HepG2 (cell line): ENCODE measurements at regions not wholly inside any gene's neighbourhood (a gene's known extent, or its start where the extent isn't known, plus 50 kb on each side); places are given as distances from the start of the nearest gene placed in this dataset.

Experiments used
- ATAC-seq: fragments of 200-7000 bp; cut with Tn5 transposase; 3 replicates; pipeline ENCODE4 v1.9.1; 2020; ENCODE audit warnings: mild to moderate bottlenecking, moderate library complexity
- BruUV-seq: library from RNA; stranded (reverse); fragments of 400-500 nt; replicated peaks from 2 replicates; lab custom pipeline; 2021; lab: Mats Ljungman, UMichigan
- CTCF ChIA-PET: fragments of 300-600 bp; formaldehyde crosslinking; extraction: SDS; loops from one replicate; lab custom pipeline; 2021; ENCODE audit warnings: low total read pairs, inconsistent platforms, low intra/inter-chr PET ratio; lab: Yijun Ruan, JAX
- POLR2A ChIA-PET: fragments of 350-600 bp; sonication (Branson Sonifier 250); formaldehyde crosslinking; loops from one replicate; lab custom pipeline; 2020; ENCODE audit warnings: antibody characterized with exemption, inconsistent platforms; lab: Yijun Ruan, JAX
- DNase-seq: peaks from one replicate; pipeline ENCODE4 v3.0.0-alpha.2; 2015; ENCODE audit warnings: low spot score
- FAIRE-seq: peaks from 3 replicates; lab custom pipeline; 2011; peaks lifted over from hg19 to GRCh38; lab: Jason Lieb, UNC
- H2AFZ ChIP-seq: one replicate; pipeline ENCODE4 v1.6.1; 2011; ENCODE audit warnings: low read length, inconsistent platforms
- H3K27ac ChIP-seq: fragments of 300-600 bp; 3 replicates; pipeline ENCODE4 v1.8.0; 2011; ENCODE audit warnings: mixed run types, mild to moderate bottlenecking, mixed read lengths, low read length, inconsistent platforms; ENCODE audit not compliant: insufficient read depth; ENCODE audit errors: extremely low read length
- H3K27me3 ChIP-seq, 2 experiments: fragments of 200-600 bp in 1 of 2; 2 replicates in 1 of 2; 3 replicates in 1 of 2; pipeline versions ENCODE4 v1.6.0 to v1.8.0; 2011; ENCODE audit warnings: low read length in 2 of 2, mild to moderate bottlenecking in 2 of 2, moderate library complexity in 2 of 2, inconsistent platforms in 1 of 2; ENCODE audit not compliant: insufficient read depth in 2 of 2, control insufficient read depth in 1 of 2
- H3K36me3 ChIP-seq, 2 experiments: fragments of 200-600 bp in 1 of 2; replicated peaks in 1 of 2; 2 replicates in 1 of 2; 3 replicates in 1 of 2; pipeline versions ENCODE4 v1.5.1 to v1.8.0; 2011; ENCODE audit warnings: low read length in 2 of 2, inconsistent platforms in 1 of 2; ENCODE audit not compliant: insufficient read depth in 2 of 2, control insufficient read depth in 1 of 2
- H3K4me1 ChIP-seq: 2 replicates; pipeline ENCODE4 v1.5.1; 2012; ENCODE audit warnings: low read length, inconsistent platforms; ENCODE audit not compliant: insufficient read depth
- H3K4me2 ChIP-seq: 2 replicates; pipeline ENCODE4 v1.6.0; 2011; ENCODE audit warnings: low read depth, low read length, inconsistent platforms
- H3K4me3 ChIP-seq, 3 experiments: fragments of 200-600 bp in 1 of 3; sonication (generic), shearing (Covaris generic) in 1 of 3; replicated peaks in 1 of 3; 2 replicates each; pipeline ENCODE4 v1.5.1; 2011 to 2016; ENCODE audit warnings: low read length in 3 of 3, inconsistent platforms in 2 of 3, low read depth in 2 of 3, mild to moderate bottlenecking in 2 of 3, control low read depth in 1 of 3, mixed read lengths in 1 of 3; ENCODE audit not compliant: insufficient read depth in 1 of 3
- H3K79me2 ChIP-seq: one replicate; pipeline ENCODE4 v1.6.1; 2011; ENCODE audit warnings: low read length, inconsistent platforms; ENCODE audit not compliant: insufficient read depth
- H3K9ac ChIP-seq: 2 replicates; pipeline ENCODE4 v1.6.0; 2011; ENCODE audit warnings: mild to moderate bottlenecking, low read depth, low read length, inconsistent platforms; ENCODE audit not compliant: insufficient read depth
- H3K9me3 ChIP-seq: 2 replicates; pipeline ENCODE4 v1.5.1; 2012; ENCODE audit warnings: mild to moderate bottlenecking, low read length
- H4K20me1 ChIP-seq: 2 replicates; pipeline ENCODE4 v1.6.0; 2011; ENCODE audit warnings: inconsistent platforms, mild to moderate bottlenecking, low read length, moderate library complexity; ENCODE audit not compliant: insufficient read depth
- ATF1 ChIP-seq: IDR thresholded peaks from 2 replicates; pipeline ENCODE4 v1.6.1; 2016; ENCODE audit warnings: mild to moderate bottlenecking, control low read depth
- CAMTA2 ChIP-seq: sonication (generic); formaldehyde crosslinking; IDR thresholded peaks from 2 replicates; pipeline ENCODE4 v1.4.0; 2020; ENCODE audit warnings: mild to moderate bottlenecking, missing genetic modification reagents, borderline replicate concordance
- FOXK1 ChIP-seq: sonication (generic); formaldehyde crosslinking; IDR thresholded peaks from 2 replicates; pipeline ENCODE4 v1.4.0; 2020; ENCODE audit warnings: low read depth, missing genetic modification reagents, borderline replicate concordance
- MTA3 ChIP-seq: sonication (generic); formaldehyde crosslinking; IDR thresholded peaks from 2 replicates; pipeline ENCODE4 v1.4.0; 2020; ENCODE audit warnings: missing genetic modification reagents
- ONECUT2 ChIP-seq: sonication (generic); formaldehyde crosslinking; IDR thresholded peaks from 2 replicates; pipeline ENCODE4 v1.4.0; 2020; ENCODE audit warnings: missing genetic modification reagents
- PHB2 ChIP-seq: fragments of 450-650 bp; IDR thresholded peaks from 2 replicates; pipeline ENCODE4 v1.6.1; 2018; ENCODE audit not compliant: partially characterized antibody
- RFXAP ChIP-seq: sonication (generic); formaldehyde crosslinking; IDR thresholded peaks from 2 replicates; pipeline ENCODE4 v1.4.0; 2020; ENCODE audit warnings: missing genetic modification reagents, borderline replicate concordance
- SSRP1 ChIP-seq: IDR thresholded peaks from 2 replicates; pipeline ENCODE4 v1.6.1; 2016; ENCODE audit warnings: control low read depth
- ZBTB3 ChIP-seq: sonication (generic); formaldehyde crosslinking; IDR thresholded peaks from 2 replicates; pipeline ENCODE4 v1.4.0; 2020; ENCODE audit warnings: low read depth, mild to moderate bottlenecking, moderate library complexity, missing genetic modification reagents, borderline replicate concordance
- ZFAT ChIP-seq: sonication (generic); formaldehyde crosslinking; conservative IDR thresholded peaks from 2 replicates; pipeline ENCODE4 v1.8.1; 2023; ENCODE audit warnings: missing genetic modification reagents, inconsistent platforms
- ZNF460 ChIP-seq: sonication (generic); formaldehyde crosslinking; IDR thresholded peaks from 2 replicates; pipeline ENCODE4 v1.5.1; 2020; ENCODE audit warnings: missing genetic modification reagents, mild to moderate bottlenecking, borderline replicate concordance
- ZNF510 ChIP-seq: sonication (generic); formaldehyde crosslinking; IDR thresholded peaks from 2 replicates; pipeline ENCODE4 v1.4.0; 2020; ENCODE audit warnings: low read depth, mild to moderate bottlenecking, missing genetic modification reagents
- ZNF670 ChIP-seq: sonication (generic); formaldehyde crosslinking; IDR thresholded peaks from 2 replicates; pipeline ENCODE4 v1.8.0; 2022; ENCODE audit warnings: mild to moderate bottlenecking, missing genetic modification reagents, borderline replicate concordance
- ZNF713 ChIP-seq: sonication (generic); formaldehyde crosslinking; IDR thresholded peaks from 2 replicates; pipeline ENCODE4 v1.4.0; 2020; ENCODE audit warnings: mild to moderate bottlenecking, missing genetic modification reagents
- WGBS: methylation state at CpG from one replicate; pipeline ENCODE4 v1.1.6; 2017; ENCODE audit warnings: low lambda C conversion rate; 5-methylcytosine and 5-hydroxymethylcytosine counted together
- in situ Hi-C: cut with HindIII; loops from 2 replicates; pipeline ENCODE4 v1.10.0; 2017; ENCODE audit warnings: low pct_unique_long_range_greater_than_20kb; ENCODE audit not compliant: extremely low pct_ligation_motif_present
- intact Hi-C: fragments of 100-400 bp; cut with micrococcal nuclease; formaldehyde crosslinking; loops from one replicate; pipeline ENCODE4 v1.10.0; 2022; ENCODE audit not compliant: unreplicated experiment
- TF ChIP-seq, protein P1 (sequence below): sonication (generic); formaldehyde crosslinking; IDR thresholded peaks from 2 replicates; pipeline ENCODE4 v1.8.0; 2023; ENCODE audit warnings: mild to moderate bottlenecking, missing genetic modification reagents
- TF ChIP-seq, protein P2 (sequence below): sonication (generic); formaldehyde crosslinking; IDR thresholded peaks from 2 replicates; pipeline ENCODE4 v1.4.0; 2020; ENCODE audit warnings: missing genetic modification reagents

DNA sequence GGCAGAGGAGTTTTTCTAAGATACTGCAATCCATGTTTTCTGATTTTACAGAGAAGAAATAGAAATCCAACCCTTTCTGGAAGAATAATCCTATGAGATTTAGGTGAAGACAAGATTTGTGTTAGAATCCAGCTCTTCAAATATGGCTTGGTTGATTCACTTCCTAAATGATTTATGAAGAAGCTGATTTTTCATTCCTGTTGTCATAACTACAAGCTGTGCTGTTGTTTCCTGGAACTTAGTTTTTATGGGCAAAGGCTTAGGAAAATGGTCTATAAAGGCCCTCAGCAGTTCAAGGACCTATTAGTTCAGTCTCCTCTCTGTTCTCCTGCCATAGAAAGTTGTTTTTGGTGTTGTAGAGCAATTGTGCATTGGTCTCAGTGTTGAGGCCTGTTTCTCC lies 174.2 kb upstream of the FAM20A start:
- Histone ChIP-seq H3K27ac (peak overlapping the region; percentile 74), H3K4me2 (no peak overlapping the region), H3K27me3 (no peaks in the 10 kb centered on the region), H3K36me3 (no peaks in the 10 kb centered on the region), H3K9me3 (no peaks in the 10 kb centered on the region), H4K20me1 (no peaks in the 10 kb centered on the region), H3K79me2 (no peaks in the 10 kb centered on the region), H3K9ac (no peak overlapping the region), H3K4me3 (no peak overlapping the region), H3K4me1 (peaks cover 69% of the 10 kb centered on the region), H2AFZ (no peak overlapping the region)
- BruUV-seq: TSS peak; percentile 89
- in situ Hi-C loops (loop anchor here (5.0 to 25.0 kb wide), 4 partner anchors 137 to 457 kb away; partner anchors contain the start of gene ABCA9), intact Hi-C loops (loop anchor here (5.0 kb wide), 1 partner anchor 87 kb away; no protein-coding TSS in a partner anchor)
- ChIA-PET CTCF (interaction anchor here (1.1 to 5.0 kb wide), 4 partner anchors 132 to 471 kb away, joined by 4 to 117 read pairs (median 30); no protein-coding TSS in a partner anchor), POLR2A (interaction anchor here (1.2 to 6.0 kb wide), 7 partner anchors 14 to 464 kb away, joined by 3 to 52 read pairs (median 5); no protein-coding TSS in a partner anchor)
- FAIRE-seq (no peak), DNase-seq (no peak), ATAC-seq (no peak)
- TF ChIP-seq RFXAP (CRISPR knock-in tag) (no peak), ZNF510 (CRISPR knock-in tag) (0 out of 2 replicates have a peak, but pooled peaks have one; percentile 4), ATF1 (CRISPR knock-in tag) (0 out of 2 replicates have a peak, but pooled peaks have one; percentile 30), SSRP1 (CRISPR knock-in tag) (0 out of 2 replicates have a peak, but pooled peaks have one; percentile 18)

DNA sequence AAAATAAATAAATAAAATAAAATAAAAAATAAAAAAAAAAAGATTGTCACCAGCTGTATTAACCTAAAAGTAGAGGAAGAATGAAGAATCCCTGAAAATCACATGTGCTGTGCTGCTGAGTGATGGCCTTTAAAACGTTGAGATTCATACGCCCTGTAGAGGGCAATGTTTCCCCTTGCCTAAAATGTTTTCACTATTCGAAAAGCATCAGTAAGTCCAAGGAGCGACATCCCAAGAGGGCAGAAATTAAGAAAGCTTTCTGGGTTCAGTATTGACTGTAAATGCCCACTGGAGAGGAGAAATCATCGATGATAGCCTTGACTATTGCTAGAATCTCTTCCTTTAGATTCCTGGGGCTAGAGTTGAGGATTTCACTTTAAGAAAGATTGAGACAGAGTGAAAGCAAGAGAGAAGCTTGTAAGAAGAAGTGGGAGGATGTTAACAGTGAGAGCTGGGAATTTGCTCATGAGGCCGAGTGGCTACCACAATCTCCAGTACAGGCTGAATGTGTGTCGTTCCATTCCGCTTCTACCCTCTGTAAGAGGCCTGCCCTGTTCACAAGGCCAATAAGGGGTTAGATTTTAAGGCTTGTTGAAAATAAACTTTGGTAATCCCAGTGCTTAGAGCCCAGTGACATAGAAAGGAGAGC lies 170.8 kb upstream of the FAM20A start:
- 26% methylated on average over 8 of the region's 8 CpGs for WGBS
- H3K79me2 ChIP-seq: no peaks in the 10 kb centered on the region
- intact Hi-C loops: loop anchor here (5.0 kb wide), 2 partner anchors 300 to 620 kb away; no protein-coding TSS in a partner anchor
- H4K20me1 ChIP-seq: no peaks in the 10 kb centered on the region
- ChIA-PET CTCF (interaction anchor here (0.9 to 5.0 kb wide), 6 partner anchors 140 to 623 kb away, joined by 3 to 117 read pairs (median 6); no protein-coding TSS in a partner anchor), POLR2A (interaction anchor here (0.7 to 1.1 kb wide), 2 partner anchors 67 to 136 kb away, joined by 3 read pairs; no protein-coding TSS in a partner anchor)
- peak overlapping the region in 1 of 3 experiments; percentile 11; a peak in 1 of 6 replicates for H3K4me3 ChIP-seq
- H3K4me2 ChIP-seq: peak overlapping the region; percentile 56
- ATAC-seq: peak; percentile 75
- FAIRE-seq: peak; percentile 49
- H3K36me3 ChIP-seq: no peaks in the 10 kb centered on the region
- in situ Hi-C loops: loop anchor here (25.0 kb wide), 2 partner anchors 485 to 610 kb away; partner anchors contain the start of genes ARSG and SLC16A6
- BruUV-seq: no TSS peak
- no peak overlapping the region; the same call in 1 of the 2 replicates for H3K9ac ChIP-seq
- H3K27ac ChIP-seq: no peak overlapping the region
- no peaks in the 10 kb centered on the region for H3K27me3 ChIP-seq
- H3K4me1 ChIP-seq: peaks cover 37% of the 10 kb centered on the region
- no peaks in the 10 kb centered on the region for H3K9me3 ChIP-seq
- peak overlapping the region; percentile 52 for H2AFZ ChIP-seq
- peak; percentile 71 for DNase-seq
- no peak for TF ChIP-seq CAMTA2 (CRISPR knock-in tag)
- no peak for TF ChIP-seq ZNF460 (CRISPR knock-in tag)
- no peak for TF ChIP-seq FOXK1
- TF ChIP-seq, protein P1, sequence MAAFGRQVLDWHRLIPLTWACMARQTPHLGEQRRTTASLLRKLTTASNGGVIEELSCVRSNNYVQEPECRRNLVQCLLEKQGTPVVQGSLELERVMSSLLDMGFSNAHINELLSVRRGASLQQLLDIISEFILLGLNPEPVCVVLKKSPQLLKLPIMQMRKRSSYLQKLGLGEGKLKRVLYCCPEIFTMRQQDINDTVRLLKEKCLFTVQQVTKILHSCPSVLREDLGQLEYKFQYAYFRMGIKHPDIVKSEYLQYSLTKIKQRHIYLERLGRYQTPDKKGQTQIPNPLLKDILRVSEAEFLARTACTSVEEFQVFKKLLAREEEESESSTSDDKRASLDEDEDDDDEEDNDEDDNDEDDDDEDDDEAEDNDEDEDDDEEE (CRISPR knock-in tag): no peak
- TF ChIP-seq ONECUT2: no peak
- no peak for TF ChIP-seq PHB2
- no peak for TF ChIP-seq ZBTB3
- TF ChIP-seq ZNF713 (CRISPR knock-in tag): no peak
- no peak for TF ChIP-seq ZFAT
- TF ChIP-seq ZNF670 (CRISPR knock-in tag): no peak
- no peak for TF ChIP-seq MTA3
- TF ChIP-seq, protein P2, sequence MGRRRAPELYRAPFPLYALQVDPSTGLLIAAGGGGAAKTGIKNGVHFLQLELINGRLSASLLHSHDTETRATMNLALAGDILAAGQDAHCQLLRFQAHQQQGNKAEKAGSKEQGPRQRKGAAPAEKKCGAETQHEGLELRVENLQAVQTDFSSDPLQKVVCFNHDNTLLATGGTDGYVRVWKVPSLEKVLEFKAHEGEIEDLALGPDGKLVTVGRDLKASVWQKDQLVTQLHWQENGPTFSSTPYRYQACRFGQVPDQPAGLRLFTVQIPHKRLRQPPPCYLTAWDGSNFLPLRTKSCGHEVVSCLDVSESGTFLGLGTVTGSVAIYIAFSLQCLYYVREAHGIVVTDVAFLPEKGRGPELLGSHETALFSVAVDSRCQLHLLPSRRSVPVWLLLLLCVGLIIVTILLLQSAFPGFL (CRISPR knock-in tag): no peak
